Epithelial cell of proximal tubule (primary cell): ENCODE measurements at regions not wholly inside any gene's neighbourhood (a gene's known extent, or its start where the extent isn't known, plus 50 kb on each side); places are given as distances from the start of the nearest gene placed in this dataset.

Experiments
- DNase-seq: peaks from one replicate; pipeline ENCODE4 v3.0.0-alpha.2; 2011; ENCODE audit warnings: low read depth
- H3K4me3 ChIP-seq: 2 replicates; pipeline ENCODE4 v1.5.1; 2011; ENCODE audit warnings: low read depth, mild to moderate bottlenecking, low read length
- TF ChIP-seq, protein P1 (sequence below): conservative IDR thresholded peaks from 2 replicates; pipeline ENCODE4 v1.5.1; 2012; ENCODE audit warnings: low read depth, mild to moderate bottlenecking, low read length

DNA sequence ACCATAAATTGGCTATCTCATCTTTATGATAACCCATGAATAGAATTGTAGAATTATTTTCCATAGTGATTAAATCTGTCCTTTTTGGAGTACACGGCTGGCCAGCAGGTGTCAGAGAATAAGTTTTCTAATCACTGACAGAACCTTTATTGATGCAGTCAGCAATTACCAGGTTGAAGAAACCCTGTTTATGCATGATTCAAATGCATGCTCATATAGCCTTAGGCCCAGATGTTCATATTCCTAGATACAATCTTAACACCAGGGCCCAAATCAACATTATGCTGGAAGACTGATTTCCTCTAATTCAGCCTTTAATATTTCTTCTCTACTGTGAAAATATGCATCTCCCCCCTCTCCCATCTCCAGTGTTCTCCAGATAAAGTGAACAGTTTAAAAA is 243.5 kb upstream of the DCBLD2 start:
- DNase-seq, result no peak
- H3K4me3 ChIP-seq, result no peak overlapping the region
- TF ChIP-seq, protein P1, sequence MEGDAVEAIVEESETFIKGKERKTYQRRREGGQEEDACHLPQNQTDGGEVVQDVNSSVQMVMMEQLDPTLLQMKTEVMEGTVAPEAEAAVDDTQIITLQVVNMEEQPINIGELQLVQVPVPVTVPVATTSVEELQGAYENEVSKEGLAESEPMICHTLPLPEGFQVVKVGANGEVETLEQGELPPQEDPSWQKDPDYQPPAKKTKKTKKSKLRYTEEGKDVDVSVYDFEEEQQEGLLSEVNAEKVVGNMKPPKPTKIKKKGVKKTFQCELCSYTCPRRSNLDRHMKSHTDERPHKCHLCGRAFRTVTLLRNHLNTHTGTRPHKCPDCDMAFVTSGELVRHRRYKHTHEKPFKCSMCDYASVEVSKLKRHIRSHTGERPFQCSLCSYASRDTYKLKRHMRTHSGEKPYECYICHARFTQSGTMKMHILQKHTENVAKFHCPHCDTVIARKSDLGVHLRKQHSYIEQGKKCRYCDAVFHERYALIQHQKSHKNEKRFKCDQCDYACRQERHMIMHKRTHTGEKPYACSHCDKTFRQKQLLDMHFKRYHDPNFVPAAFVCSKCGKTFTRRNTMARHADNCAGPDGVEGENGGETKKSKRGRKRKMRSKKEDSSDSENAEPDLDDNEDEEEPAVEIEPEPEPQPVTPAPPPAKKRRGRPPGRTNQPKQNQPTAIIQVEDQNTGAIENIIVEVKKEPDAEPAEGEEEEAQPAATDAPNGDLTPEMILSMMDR, result peak; percentile 5

DNA sequence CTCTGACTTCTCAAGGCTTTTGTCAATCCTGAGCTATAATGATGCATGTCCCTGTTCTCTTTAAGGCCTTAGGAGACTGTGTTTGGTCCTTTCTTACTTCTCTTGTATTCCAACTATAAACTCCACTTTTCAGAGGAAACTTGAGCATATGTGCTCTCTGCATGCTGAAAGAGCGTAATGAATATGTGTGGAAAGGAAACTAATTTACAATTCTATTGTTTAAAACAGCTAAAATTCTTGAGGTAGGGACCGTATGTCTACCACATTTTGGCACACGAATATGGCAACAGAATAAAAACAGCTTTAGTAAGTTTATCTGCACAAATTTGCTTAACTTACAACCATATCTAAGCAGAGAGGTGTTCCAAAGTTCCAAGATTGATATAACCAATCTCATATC is 242.0 kb upstream of the DCBLD2 start:
- no peak overlapping the region for H3K4me3 ChIP-seq
- DNase-seq, result no peak
- TF ChIP-seq, protein P1, result no peak

DNA sequence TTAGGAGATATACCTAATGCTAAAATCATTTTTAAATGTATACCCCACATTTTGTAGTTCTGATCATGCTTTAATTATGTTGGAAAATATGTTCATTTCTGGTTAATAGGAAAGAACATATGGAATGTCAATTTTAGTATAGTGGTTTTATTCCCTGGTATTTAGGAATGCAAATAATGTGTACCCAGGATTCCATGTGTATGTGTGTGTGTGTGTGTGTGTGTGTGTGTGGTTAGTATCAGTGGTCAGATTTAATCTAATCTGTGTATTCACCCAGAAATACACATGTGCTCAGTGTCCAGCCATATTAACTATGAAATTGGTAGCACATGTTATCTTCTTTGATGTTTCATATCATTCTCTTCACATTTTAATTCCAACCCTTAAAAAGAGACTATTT is 233.5 kb upstream of the DCBLD2 start:
- no peak for DNase-seq
- TF ChIP-seq, protein P1, result no peak
- H3K4me3 ChIP-seq, result no peak overlapping the region

DNA sequence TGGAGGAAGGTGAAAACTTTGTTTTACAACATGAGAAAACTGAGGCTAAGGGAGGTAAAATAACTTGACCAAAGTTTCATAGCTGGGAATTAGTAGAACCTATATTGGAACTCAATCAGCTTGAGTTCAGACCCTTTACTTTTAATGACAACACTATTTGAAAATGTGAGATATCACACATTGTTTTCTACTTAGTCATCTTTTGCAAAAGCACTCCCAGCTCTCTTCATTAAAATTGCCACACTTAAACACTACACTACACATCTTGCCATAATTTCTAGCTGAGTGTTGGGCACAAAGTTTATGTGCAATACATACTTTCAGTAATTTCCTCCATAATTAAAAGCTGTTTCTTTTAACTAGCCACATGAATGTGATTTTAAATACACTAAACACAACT is 230.4 kb upstream of the DCBLD2 start:
- peak; percentile 37 for DNase-seq
- no peak overlapping the region for H3K4me3 ChIP-seq
- TF ChIP-seq, protein P1, result no peak

DNA sequence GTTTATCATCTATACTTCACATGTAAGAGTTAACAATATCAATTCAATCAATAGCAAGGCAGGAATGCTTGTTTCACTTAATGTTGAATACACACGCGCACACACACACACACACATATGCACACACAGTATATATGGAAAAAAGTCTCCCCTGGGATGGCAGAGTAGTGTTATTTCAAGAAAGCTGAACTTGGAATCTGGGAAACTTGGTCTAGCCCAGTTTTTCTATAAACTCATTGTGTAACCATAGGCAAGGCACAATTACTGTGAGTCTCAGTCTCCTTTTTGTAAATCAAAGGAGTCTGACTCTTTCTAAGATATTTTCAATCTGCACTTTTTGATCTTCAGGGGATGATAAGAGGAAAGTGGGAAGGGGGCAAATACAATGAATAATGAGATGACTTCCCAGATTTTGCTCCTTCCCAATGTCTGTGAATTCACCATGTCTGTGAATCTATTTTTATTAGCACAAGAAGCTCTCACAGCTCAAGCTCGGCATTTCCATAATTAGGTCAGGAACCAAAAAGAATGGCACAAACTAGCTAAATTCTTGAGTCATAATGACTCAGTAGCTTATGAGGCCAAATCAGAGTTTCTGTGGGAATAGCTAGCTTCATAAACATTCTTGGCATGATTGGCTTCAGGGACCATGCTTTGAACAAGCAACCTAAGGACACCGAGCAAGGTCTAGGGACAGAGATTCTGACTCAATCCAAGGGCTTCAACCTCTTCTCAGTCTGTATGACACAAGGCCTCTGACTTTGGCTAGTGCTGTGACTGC is 227.4 kb upstream of the DCBLD2 start:
- H3K4me3 ChIP-seq, result no peak overlapping the region
- peak; percentile 98 for DNase-seq
- TF ChIP-seq, protein P1, result no peak

- H3K4me3 ChIP-seq, result no peak overlapping the region
- DNase-seq, result no peak
- TF ChIP-seq, protein P1, result no peak
Measured at GRCh38 chr3:99128235-99128634, 226.7 kb upstream of the DCBLD2 start.

GRCh38 chr3:99126316-99126715 is 224.8 kb upstream of the DCBLD2 start:
- no peak overlapping the region for H3K4me3 ChIP-seq
- TF ChIP-seq, protein P1, result no peak
- DNase-seq, result no peak
